ENCODE measurements at regions not wholly inside any gene's neighbourhood (a gene's known extent, or its start where the extent isn't known, plus 50 kb on each side); places are given as distances from the start of the nearest gene placed in this dataset.

- Histone ChIP-seq H3K4me3 (ENCODE audit: low read depth in 1 of 2, low read length in 1 of 2) (no peak overlapping the region), H3K27ac (no peak overlapping the region), H3K9me3 (no peaks in the 10 kb centered on the region), H3K27me3 (peaks cover 49% of the 10 kb centered on the region), H3K36me3 (no peaks in the 10 kb centered on the region), H3K4me1 (ENCODE audit: control insufficient read depth in 1 of 2, insufficient read depth in 1 of 2, low read depth in 1 of 2, low read length in 1 of 2) (peaks cover 14 to 15% of the 10 kb centered on the region in 2 experiments)
- no peak for TF ChIP-seq CTCF (IDR thresholded peaks at IDR 0.05)
Measured at GRCh38 chr14:50001151-50001998, 108.5 kb downstream of the ARF6 start.

- peaks cover 49% of the 10 kb centered on the region for H3K27me3 ChIP-seq
- H3K4me1 ChIP-seq (ENCODE audit: control insufficient read depth in 1 of 2, insufficient read depth in 1 of 2, low read depth in 1 of 2, low read length in 1 of 2) = peaks cover 14 to 15% of the 10 kb centered on the region in 2 experiments
- H3K4me3 ChIP-seq (ENCODE audit: low read depth in 1 of 2, low read length in 1 of 2) = no peak overlapping the region
- TF ChIP-seq CTCF (IDR thresholded peaks at IDR 0.05) = no peak
- no peaks in the 10 kb centered on the region for H3K9me3 ChIP-seq
- no peak overlapping the region for H3K27ac ChIP-seq
- no peaks in the 10 kb centered on the region for H3K36me3 ChIP-seq
Measured at GRCh38 chr14:50001999-50002925, 109.4 kb downstream of the ARF6 start.

- Histone ChIP-seq H3K4me1 (ENCODE audit: control insufficient read depth in 1 of 2, insufficient read depth in 1 of 2, low read depth in 1 of 2, low read length in 1 of 2) (peaks cover 14 to 15% of the 10 kb centered on the region in 2 experiments), H3K36me3 (no peaks in the 10 kb centered on the region), H3K27ac (no peak overlapping the region), H3K27me3 (peaks cover 49% of the 10 kb centered on the region), H3K9me3 (no peaks in the 10 kb centered on the region), H3K4me3 (ENCODE audit: low read depth in 1 of 2, low read length in 1 of 2) (peak overlapping the region; percentile 53 to 61)
- no peak for TF ChIP-seq CTCF (IDR thresholded peaks at IDR 0.05)
Measured at GRCh38 chr14:50002926-50003212, 110.0 kb downstream of the ARF6 start.

- Histone ChIP-seq H3K9me3 (no peaks in the 10 kb centered on the region), H3K27ac (no peak overlapping the region), H3K4me3 (ENCODE audit: low read depth in 1 of 2, low read length in 1 of 2) (peak overlapping the region; percentile 53 to 61), H3K27me3 (peaks cover 49% of the 10 kb centered on the region), H3K36me3 (no peaks in the 10 kb centered on the region), H3K4me1 (ENCODE audit: control insufficient read depth in 1 of 2, insufficient read depth in 1 of 2, low read depth in 1 of 2, low read length in 1 of 2) (peaks cover 14 to 15% of the 10 kb centered on the region in 2 experiments)
- no peak for TF ChIP-seq CTCF (IDR thresholded peaks at IDR 0.05)
Measured at GRCh38 chr14:50003213-50004021, 110.5 kb downstream of the ARF6 start.

GRCh38 chr14:50006141-50006540 is 110.2 kb downstream of the VCPKMT start:
- Histone ChIP-seq H3K4me3 (ENCODE audit: low read depth in 1 of 2, low read length in 1 of 2) (no peak overlapping the region), H3K9me3 (no peaks in the 10 kb centered on the region), H3K27ac (no peak overlapping the region), H3K36me3 (no peaks in the 10 kb centered on the region), H3K27me3 (peaks cover 33% of the 10 kb centered on the region), H3K4me1 (ENCODE audit: control insufficient read depth in 1 of 2, insufficient read depth in 1 of 2, low read depth in 1 of 2, low read length in 1 of 2) (peaks cover 14 to 15% of the 10 kb centered on the region in 2 experiments)
- no peak for TF ChIP-seq CTCF (IDR thresholded peaks at IDR 0.05)

Measured in neutrophil (primary cell).